MM.1S (cell line): ENCODE measurements at regions not wholly inside any gene's neighbourhood (a gene's known extent, or its start where the extent isn't known, plus 50 kb on each side); places are given as distances from the start of the nearest gene placed in this dataset.

Source experiments
- DNase-seq: peaks from one replicate; pipeline ENCODE4 v3.0.0-alpha.2; 2015
- H2AFZ ChIP-seq: fragments of 300-600 bp; sonication (generic); 2 replicates; pipeline ENCODE4 v1.6.0; 2016; ENCODE audit warnings: antibody characterized with exemption, low read length
- H3F3A ChIP-seq: fragments of 300-600 bp; sonication (generic); 2 replicates; pipeline ENCODE4 v1.6.1; 2016; ENCODE audit warnings: mild to moderate bottlenecking, antibody characterized with exemption, low read length, moderate library complexity, mixed read lengths; ENCODE audit not compliant: insufficient read depth
- H3K27ac ChIP-seq: fragments of 300-600 bp; sonication (generic); 2 replicates; pipeline ENCODE4 v1.5.1; 2016; ENCODE audit warnings: mild to moderate bottlenecking, low read length
- H3K27me3 ChIP-seq: fragments of 300-600 bp; sonication (generic); replicated peaks from 2 replicates; pipeline ENCODE4 v1.6.0; 2016; ENCODE audit warnings: low read length; ENCODE audit not compliant: insufficient read depth
- H3K36me3 ChIP-seq: fragments of 300-600 bp; sonication (generic); replicated peaks from 2 replicates; pipeline ENCODE4 v1.6.1; 2016; ENCODE audit warnings: mild to moderate bottlenecking, low read length, mixed read lengths; ENCODE audit not compliant: insufficient read depth
- H3K4me1 ChIP-seq: fragments of 300-600 bp; sonication (generic); 2 replicates; pipeline ENCODE4 v1.6.1; 2016; ENCODE audit warnings: low read length, mixed read lengths
- H3K4me2 ChIP-seq: fragments of 300-600 bp; sonication (generic); 2 replicates; pipeline ENCODE4 v1.6.0; 2016; ENCODE audit warnings: low read depth, low read length
- H3K4me3 ChIP-seq: fragments of 300-600 bp; sonication (generic); 2 replicates; pipeline ENCODE4 v1.5.1; 2016; ENCODE audit warnings: low read length, mixed read lengths
- H3K79me2 ChIP-seq: fragments of 300-600 bp; sonication (generic); 2 replicates; pipeline ENCODE4 v1.6.1; 2016; ENCODE audit warnings: mixed run types, low read length, mixed read lengths
- H3K9ac ChIP-seq: fragments of 300-600 bp; sonication (generic); 2 replicates; pipeline ENCODE4 v1.6.1; 2016; ENCODE audit warnings: low read length, mixed read lengths
- H3K9me2 ChIP-seq: fragments of 300-600 bp; sonication (generic); replicated peaks from 2 replicates; pipeline ENCODE4 v1.6.1; 2016; ENCODE audit warnings: mild to moderate bottlenecking, low read length, mixed read lengths; ENCODE audit not compliant: insufficient read depth
- H3K9me3 ChIP-seq: fragments of 300-600 bp; sonication (generic); replicated peaks from 2 replicates; pipeline ENCODE4 v1.6.1; 2016; ENCODE audit warnings: mild to moderate bottlenecking, low read length, mixed read lengths; ENCODE audit not compliant: insufficient read depth
- H4K20me1 ChIP-seq: fragments of 300-600 bp; sonication (generic); 2 replicates; pipeline ENCODE4 v1.6.1; 2016; ENCODE audit warnings: mild to moderate bottlenecking, low read length, moderate library complexity, mixed read lengths; ENCODE audit not compliant: insufficient read depth
- EZH2 ChIP-seq: fragments of 300-600 bp; sonication (generic); optimal IDR thresholded peaks from 2 replicates; pipeline ENCODE3; 2017; ENCODE audit warnings: low read depth, mild to moderate bottlenecking, antibody characterized with exemption, low read length, mixed read lengths
- EZH2phosphoT487 ChIP-seq: fragments of 300-600 bp; sonication (generic); IDR thresholded peaks from 2 replicates; pipeline ENCODE4 v1.6.1; 2018; ENCODE audit warnings: antibody characterized with exemption, low read length
- TF ChIP-seq, protein P1 (sequence below): fragments of 300-600 bp; sonication (generic); IDR thresholded peaks from 2 replicates; pipeline ENCODE4 v1.5.1; 2016; ENCODE audit warnings: antibody characterized with exemption, low read length, mixed read lengths

- Histone ChIP-seq H3K4me2 (no peak overlapping the region), H3F3A (no peaks in the 10 kb centered on the region), H3K79me2 (no peaks in the 10 kb centered on the region), H3K9me2 (no peaks in the 10 kb centered on the region), H4K20me1 (no peaks in the 10 kb centered on the region), H3K36me3 (no peaks in the 10 kb centered on the region), H3K4me3 (no peak overlapping the region), H3K9me3 (no peaks in the 10 kb centered on the region), H3K9ac (no peak overlapping the region), H3K27me3 (no peaks in the 10 kb centered on the region), H3K27ac (no peak overlapping the region), H3K4me1 (no peaks in the 10 kb centered on the region), H2AFZ (no peak overlapping the region)
- DNase-seq, result no peak
- TF ChIP-seq EZH2phosphoT487, result no peak
- TF ChIP-seq EZH2, result no peak
- TF ChIP-seq, protein P1, sequence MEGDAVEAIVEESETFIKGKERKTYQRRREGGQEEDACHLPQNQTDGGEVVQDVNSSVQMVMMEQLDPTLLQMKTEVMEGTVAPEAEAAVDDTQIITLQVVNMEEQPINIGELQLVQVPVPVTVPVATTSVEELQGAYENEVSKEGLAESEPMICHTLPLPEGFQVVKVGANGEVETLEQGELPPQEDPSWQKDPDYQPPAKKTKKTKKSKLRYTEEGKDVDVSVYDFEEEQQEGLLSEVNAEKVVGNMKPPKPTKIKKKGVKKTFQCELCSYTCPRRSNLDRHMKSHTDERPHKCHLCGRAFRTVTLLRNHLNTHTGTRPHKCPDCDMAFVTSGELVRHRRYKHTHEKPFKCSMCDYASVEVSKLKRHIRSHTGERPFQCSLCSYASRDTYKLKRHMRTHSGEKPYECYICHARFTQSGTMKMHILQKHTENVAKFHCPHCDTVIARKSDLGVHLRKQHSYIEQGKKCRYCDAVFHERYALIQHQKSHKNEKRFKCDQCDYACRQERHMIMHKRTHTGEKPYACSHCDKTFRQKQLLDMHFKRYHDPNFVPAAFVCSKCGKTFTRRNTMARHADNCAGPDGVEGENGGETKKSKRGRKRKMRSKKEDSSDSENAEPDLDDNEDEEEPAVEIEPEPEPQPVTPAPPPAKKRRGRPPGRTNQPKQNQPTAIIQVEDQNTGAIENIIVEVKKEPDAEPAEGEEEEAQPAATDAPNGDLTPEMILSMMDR, result no peak
These were observed 158.6 kb downstream of the INHBA start for GRCh38 chr7:41544241-41544640.

- TF ChIP-seq EZH2 (no peak), EZH2phosphoT487 (no peak)
- TF ChIP-seq, protein P1, result no peak
- no peaks in the 10 kb centered on the region for H3K9me2 ChIP-seq
- H4K20me1 ChIP-seq, result no peaks in the 10 kb centered on the region
- H3K4me1 ChIP-seq, result no peaks in the 10 kb centered on the region
- H2AFZ ChIP-seq, result no peak overlapping the region
- no peaks in the 10 kb centered on the region for H3K27me3 ChIP-seq
- H3K4me3 ChIP-seq, result no peak overlapping the region
- H3K4me2 ChIP-seq, result no peak overlapping the region
- H3F3A ChIP-seq, result no peaks in the 10 kb centered on the region
- DNase-seq, result no peak
- H3K9ac ChIP-seq, result no peak overlapping the region
- no peaks in the 10 kb centered on the region for H3K79me2 ChIP-seq
- no peaks in the 10 kb centered on the region for H3K36me3 ChIP-seq
- no peak overlapping the region for H3K27ac ChIP-seq
- no peaks in the 10 kb centered on the region for H3K9me3 ChIP-seq
These were observed 162.3 kb downstream of the INHBA start for GRCh38 chr7:41540601-41541000.

- H3K4me1 ChIP-seq, result no peaks in the 10 kb centered on the region
- no peak overlapping the region for H3K4me2 ChIP-seq
- no peak overlapping the region for H3K27ac ChIP-seq
- TF ChIP-seq EZH2phosphoT487 (no peak), EZH2 (no peak)
- TF ChIP-seq, protein P1, result no peak
- no peaks in the 10 kb centered on the region for H3F3A ChIP-seq
- no peak overlapping the region for H3K4me3 ChIP-seq
- no peaks in the 10 kb centered on the region for H3K79me2 ChIP-seq
- H3K36me3 ChIP-seq, result no peaks in the 10 kb centered on the region
- no peaks in the 10 kb centered on the region for H3K27me3 ChIP-seq
- H3K9me2 ChIP-seq, result no peaks in the 10 kb centered on the region
- no peak overlapping the region for H3K9ac ChIP-seq
- H2AFZ ChIP-seq, result no peak overlapping the region
- no peak for DNase-seq
- H4K20me1 ChIP-seq, result no peaks in the 10 kb centered on the region
- no peaks in the 10 kb centered on the region for H3K9me3 ChIP-seq
These were observed 163.8 kb downstream of the INHBA start for GRCh38 chr7:41538810-41539724.
